ENCODE measurements at regions not wholly inside any gene's neighbourhood (a gene's known extent, or its start where the extent isn't known, plus 50 kb on each side); places are given as distances from the start of the nearest gene placed in this dataset.

DNA sequence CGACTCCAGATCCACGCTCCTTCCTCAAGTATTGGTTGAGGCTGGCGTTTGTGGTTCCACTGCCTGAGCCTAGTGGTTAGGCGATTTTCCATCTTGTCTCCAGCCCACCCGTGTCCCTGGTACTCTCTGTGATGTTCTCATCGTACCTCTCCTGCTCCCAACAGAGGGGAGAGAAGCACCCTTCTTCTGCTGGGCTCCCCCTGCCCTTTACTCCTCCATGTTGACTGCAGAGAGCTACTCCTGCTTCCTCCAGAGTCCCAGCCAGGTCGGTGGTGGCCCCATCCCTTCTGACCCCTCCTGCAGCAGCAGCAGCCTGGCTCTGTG is 164.0 kb upstream of the BCOR start (continued):
- TF ChIP-seq MAX (IDR thresholded peaks at IDR 0.05; ENCODE audit: low read depth, low read length) (no peak), TBL1XR1 (IDR thresholded peaks at IDR 0.05; ENCODE audit: low read depth, low read length) (no peak)

GRCh38 chrX:40260146-40260747 is 162.5 kb upstream of the BCOR start:
- FAIRE-seq (no peak), DNase-seq (ENCODE audit: low read depth, low spot score) (no peak), ATAC-seq (no peak)
- BruUV-seq (replicated peaks): no TSS peak
- Histone ChIP-seq H3K9ac (ENCODE audit: control insufficient read depth, insufficient read depth, low read length) (no peak overlapping the region), H4K20me1 (ENCODE audit: control insufficient read depth, insufficient read depth) (no peaks in the 10 kb centered on the region), H3K4me3 (no peak overlapping the region), H3K27me3 (replicated peaks in 1 of 2; ENCODE audit: control insufficient read depth in 2 of 2, insufficient read depth in 2 of 2, low read length in 1 of 2) (no peaks in the 10 kb centered on the region), H3K9me3 (replicated peaks; ENCODE audit: control insufficient read depth, insufficient read depth, low read length) (no peaks in the 10 kb centered on the region; the same call in 2 of the 3 replicates), H3K4me1 (ENCODE audit: control insufficient read depth, insufficient read depth, low read length) (no peaks in the 10 kb centered on the region), H3K36me3 (ENCODE audit: control insufficient read depth in 2 of 2, insufficient read depth in 2 of 2, low read length in 1 of 2) (no peaks in the 10 kb centered on the region), H2AFZ (ENCODE audit: control insufficient read depth, low read depth, low read length) (no peak overlapping the region), H3K4me2 (ENCODE audit: control insufficient read depth, insufficient read depth) (no peak overlapping the region), H3K27ac (ENCODE audit: control insufficient read depth, insufficient read depth) (no peak overlapping the region), H3K79me2 (ENCODE audit: control insufficient read depth, insufficient read depth, low read length) (no peaks in the 10 kb centered on the region)
- CTCF ChIA-PET: no interaction called here
- TF ChIP-seq PAX8 (IDR thresholded peaks at IDR 0.05) (no peak), RAD21 (IDR thresholded peaks at IDR 0.05; ENCODE audit: insufficient read depth, low read depth, low read length) (no peak), JUND (IDR thresholded peaks at IDR 0.05; ENCODE audit: low read depth, low read length) (no peak), CHD4 (IDR thresholded peaks at IDR 0.05) (no peak)
- intact Hi-C loops (cut with micrococcal nuclease; ENCODE audit: unreplicated experiment) (loop anchor here (10.0 kb wide), 1 partner anchor 165 kb away; the partner anchor contains the start of gene BCOR), in situ Hi-C loops (cut with MboI) (no loop called here)
- 65% methylated on average over 13 of the region's 14 CpGs for WGBS (ENCODE audit: insufficient coverage, insufficient replicate concordance, low lambda C conversion rate, missing lambda C conversion rate)
- POLR2A ChIA-PET: no interaction called here
- SMC1A ChIA-PET (ENCODE audit: uncharacterized antibody, unreplicated experiment): interaction anchor here (0.6 kb wide), 1 partner anchor 96 kb away, joined by 3 read pairs; no protein-coding TSS in a partner anchor
- RAD21 ChIA-PET (ENCODE audit: unreplicated experiment): no interaction called here

- Histone ChIP-seq H3K36me3 (ENCODE audit: control insufficient read depth in 2 of 2, insufficient read depth in 2 of 2, low read length in 1 of 2) (no peaks in the 10 kb centered on the region), H3K79me2 (ENCODE audit: control insufficient read depth, insufficient read depth, low read length) (no peaks in the 10 kb centered on the region), H3K9ac (ENCODE audit: control insufficient read depth, insufficient read depth, low read length) (no peak overlapping the region), H3K4me1 (ENCODE audit: control insufficient read depth, insufficient read depth, low read length) (no peaks in the 10 kb centered on the region), H2AFZ (ENCODE audit: control insufficient read depth, low read depth, low read length) (no peak overlapping the region), H4K20me1 (ENCODE audit: control insufficient read depth, insufficient read depth) (no peaks in the 10 kb centered on the region), H3K27me3 (replicated peaks in 1 of 2; ENCODE audit: control insufficient read depth in 2 of 2, insufficient read depth in 2 of 2, low read length in 1 of 2) (no peaks in the 10 kb centered on the region), H3K9me3 (replicated peaks; ENCODE audit: control insufficient read depth, insufficient read depth, low read length) (no peaks in the 10 kb centered on the region; the same call in 2 of the 3 replicates), H3K4me2 (ENCODE audit: control insufficient read depth, insufficient read depth) (no peak overlapping the region), H3K4me3 (no peak overlapping the region), H3K27ac (ENCODE audit: control insufficient read depth, insufficient read depth) (no peak overlapping the region)
- intact Hi-C loops (cut with micrococcal nuclease; ENCODE audit: unreplicated experiment) (no loop called here), in situ Hi-C loops (cut with MboI) (no loop called here)
- FAIRE-seq (no peak), ATAC-seq (no peak), DNase-seq (ENCODE audit: low read depth, low spot score) (no peak)
- ChIA-PET POLR2A (no interaction called here), RAD21 (ENCODE audit: unreplicated experiment) (no interaction called here), SMC1A (ENCODE audit: uncharacterized antibody, unreplicated experiment) (no interaction called here), CTCF (no interaction called here)
- TF ChIP-seq CREB1 (IDR thresholded peaks at IDR 0.05; ENCODE audit: low read depth) (no peak), ZSCAN29 (IDR thresholded peaks at IDR 0.05) (no peak), TAF1 (IDR thresholded peaks at IDR 0.05; ENCODE audit: borderline replicate concordance, low read depth, low read length) (no peak), CBX5 (IDR thresholded peaks at IDR 0.05; ENCODE audit: low read depth) (no peak), CBFB (IDR thresholded peaks at IDR 0.05; ENCODE audit: low read depth) (no peak), TCF12 (IDR thresholded peaks at IDR 0.05; ENCODE audit: low read depth, low read length) (no peak), SRF (IDR thresholded peaks at IDR 0.05; ENCODE audit: low read depth in 2 of 2, low read length in 2 of 2) (no peak), E4F1 (IDR thresholded peaks at IDR 0.05; ENCODE audit: borderline replicate concordance, partially characterized antibody) (no peak), EP300 (IDR thresholded peaks at IDR 0.05; ENCODE audit: borderline replicate concordance in 1 of 2, control insufficient read depth in 1 of 2, low read depth in 2 of 2, low read length in 2 of 2) (no peak)
- BruUV-seq (replicated peaks): no TSS peak
- WGBS (ENCODE audit: insufficient coverage, insufficient replicate concordance, low lambda C conversion rate, missing lambda C conversion rate): 65% methylated on average over 6 of the region's 6 CpGs
These were observed 161.2 kb upstream of the BCOR start for GRCh38 chrX:40258909-40259308.
